A549 (cell line): ENCODE measurements at regions not wholly inside any gene's neighbourhood (a gene's known extent, or its start where the extent isn't known, plus 50 kb on each side); places are given as distances from the start of the nearest gene placed in this dataset.

ENCODE experiments used
- ESRRA ChIP-seq: fragments of 150-350 bp; IDR thresholded peaks from 2 replicates; pipeline ENCODE4 v1.6.1; 2014; ENCODE audit warnings: mild to moderate bottlenecking, low read length, borderline replicate concordance
- SMC3 ChIP-seq: fragments of >200 bp; sonication (Bioruptor Twin); formaldehyde crosslinking; IDR thresholded peaks from 3 replicates; pipeline ENCODE4 v1.6.1; 2018; ENCODE audit warnings: inconsistent platforms
- TP53 ChIP-seq: fragments of 250-450 bp; sonication (Bioruptor Pico); IDR thresholded peaks from 2 replicates; pipeline ENCODE4 v1.5.0; 2021; ENCODE audit warnings: mild to moderate bottlenecking, moderate library complexity

GRCh38 chr2:2800697-2801096 is 469.6 kb upstream of the MYT1L start:
- TF ChIP-seq TP53 (CRISPR knock-in tag) (no peak), SMC3 (no peak), ESRRA (no peak)
